ENCODE measurements at regions not wholly inside any gene's neighbourhood (a gene's known extent, or its start where the extent isn't known, plus 50 kb on each side); places are given as distances from the start of the nearest gene placed in this dataset.

DNA sequence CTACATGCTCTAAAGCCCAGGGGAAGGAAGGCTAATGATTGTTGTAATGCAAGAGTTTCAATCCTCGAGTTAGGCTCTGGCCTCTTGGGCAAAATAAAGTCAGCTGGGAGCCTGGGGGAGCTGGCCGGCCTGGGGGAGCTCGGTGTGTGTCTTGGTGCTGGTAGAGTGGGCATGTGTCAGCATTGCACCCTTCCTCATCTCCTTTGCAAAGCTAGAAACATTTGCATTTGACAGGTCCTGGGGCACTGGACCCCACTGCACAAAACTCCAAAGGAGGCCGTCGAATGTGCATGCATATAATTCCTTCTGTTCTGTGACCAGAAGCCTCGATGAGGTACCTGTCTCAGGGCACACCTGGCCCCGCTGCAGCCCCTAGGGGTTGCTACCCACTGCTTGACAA lies 74.6 kb upstream of the SLC22A23 start:
- H3K9me3 ChIP-seq (replicated peaks; ENCODE audit: control insufficient read depth, insufficient read depth, low read length) = no peaks in the 10 kb centered on the region
- TF ChIP-seq JUND (IDR thresholded peaks at IDR 0.05; ENCODE audit: low read depth, low read length) (no peak), MXI1 (IDR thresholded peaks at IDR 0.05; ENCODE audit: low read depth, low read length) (no peak), HDAC6 (IDR thresholded peaks at IDR 0.05; ENCODE audit: unreplicated experiment) (no peak), WRNIP1 (IDR thresholded peaks at IDR 0.05; ENCODE audit: borderline replicate concordance, low read depth, low read length) (no peak), ZNF24 (IDR thresholded peaks at IDR 0.05) (no peak), SMARCA5 (IDR thresholded peaks at IDR 0.05) (no peak), ATF7 (IDR thresholded peaks at IDR 0.05; ENCODE audit: low read depth) (no peak), PAX8 (IDR thresholded peaks at IDR 0.05) (no peak), BHLHE40 (IDR thresholded peaks at IDR 0.05; ENCODE audit: borderline replicate concordance in 1 of 2, low read depth in 2 of 2, low read length in 1 of 2) (no peak), HCFC1 (IDR thresholded peaks at IDR 0.05; ENCODE audit: low read length) (no peak), CBFB (IDR thresholded peaks at IDR 0.05; ENCODE audit: low read depth) (no peak), EGR1 (IDR thresholded peaks at IDR 0.05; ENCODE audit: borderline replicate concordance in 1 of 2, low read depth in 2 of 2, low read length in 2 of 2) (no peak), ZNF384 (IDR thresholded peaks at IDR 0.05; ENCODE audit: borderline replicate concordance, low read depth, low read length) (no peak)
- TF ChIP-seq, protein P1, sequence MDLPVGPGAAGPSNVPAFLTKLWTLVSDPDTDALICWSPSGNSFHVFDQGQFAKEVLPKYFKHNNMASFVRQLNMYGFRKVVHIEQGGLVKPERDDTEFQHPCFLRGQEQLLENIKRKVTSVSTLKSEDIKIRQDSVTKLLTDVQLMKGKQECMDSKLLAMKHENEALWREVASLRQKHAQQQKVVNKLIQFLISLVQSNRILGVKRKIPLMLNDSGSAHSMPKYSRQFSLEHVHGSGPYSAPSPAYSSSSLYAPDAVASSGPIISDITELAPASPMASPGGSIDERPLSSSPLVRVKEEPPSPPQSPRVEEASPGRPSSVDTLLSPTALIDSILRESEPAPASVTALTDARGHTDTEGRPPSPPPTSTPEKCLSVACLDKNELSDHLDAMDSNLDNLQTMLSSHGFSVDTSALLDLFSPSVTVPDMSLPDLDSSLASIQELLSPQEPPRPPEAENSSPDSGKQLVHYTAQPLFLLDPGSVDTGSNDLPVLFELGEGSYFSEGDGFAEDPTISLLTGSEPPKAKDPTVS (IDR thresholded peaks at IDR 0.05; ENCODE audit: low read depth, low read length) = no peak
- TF ChIP-seq, protein P2, sequence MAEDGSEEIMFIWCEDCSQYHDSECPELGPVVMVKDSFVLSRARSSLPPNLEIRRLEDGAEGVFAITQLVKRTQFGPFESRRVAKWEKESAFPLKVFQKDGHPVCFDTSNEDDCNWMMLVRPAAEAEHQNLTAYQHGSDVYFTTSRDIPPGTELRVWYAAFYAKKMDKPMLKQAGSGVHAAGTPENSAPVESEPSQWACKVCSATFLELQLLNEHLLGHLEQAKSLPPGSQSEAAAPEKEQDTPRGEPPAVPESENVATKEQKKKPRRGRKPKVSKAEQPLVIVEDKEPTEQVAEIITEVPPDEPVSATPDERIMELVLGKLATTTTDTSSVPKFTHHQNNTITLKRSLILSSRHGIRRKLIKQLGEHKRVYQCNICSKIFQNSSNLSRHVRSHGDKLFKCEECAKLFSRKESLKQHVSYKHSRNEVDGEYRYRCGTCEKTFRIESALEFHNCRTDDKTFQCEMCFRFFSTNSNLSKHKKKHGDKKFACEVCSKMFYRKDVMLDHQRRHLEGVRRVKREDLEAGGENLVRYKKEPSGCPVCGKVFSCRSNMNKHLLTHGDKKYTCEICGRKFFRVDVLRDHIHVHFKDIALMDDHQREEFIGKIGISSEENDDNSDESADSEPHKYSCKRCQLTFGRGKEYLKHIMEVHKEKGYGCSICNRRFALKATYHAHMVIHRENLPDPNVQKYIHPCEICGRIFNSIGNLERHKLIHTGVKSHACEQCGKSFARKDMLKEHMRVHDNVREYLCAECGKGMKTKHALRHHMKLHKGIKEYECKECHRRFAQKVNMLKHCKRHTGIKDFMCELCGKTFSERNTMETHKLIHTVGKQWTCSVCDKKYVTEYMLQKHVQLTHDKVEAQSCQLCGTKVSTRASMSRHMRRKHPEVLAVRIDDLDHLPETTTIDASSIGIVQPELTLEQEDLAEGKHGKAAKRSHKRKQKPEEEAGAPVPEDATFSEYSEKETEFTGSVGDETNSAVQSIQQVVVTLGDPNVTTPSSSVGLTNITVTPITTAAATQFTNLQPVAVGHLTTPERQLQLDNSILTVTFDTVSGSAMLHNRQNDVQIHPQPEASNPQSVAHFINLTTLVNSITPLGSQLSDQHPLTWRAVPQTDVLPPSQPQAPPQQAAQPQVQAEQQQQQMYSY (CRISPR knock-in tag; IDR thresholded peaks at IDR 0.05) = no peak
- TF ChIP-seq, protein P3, sequence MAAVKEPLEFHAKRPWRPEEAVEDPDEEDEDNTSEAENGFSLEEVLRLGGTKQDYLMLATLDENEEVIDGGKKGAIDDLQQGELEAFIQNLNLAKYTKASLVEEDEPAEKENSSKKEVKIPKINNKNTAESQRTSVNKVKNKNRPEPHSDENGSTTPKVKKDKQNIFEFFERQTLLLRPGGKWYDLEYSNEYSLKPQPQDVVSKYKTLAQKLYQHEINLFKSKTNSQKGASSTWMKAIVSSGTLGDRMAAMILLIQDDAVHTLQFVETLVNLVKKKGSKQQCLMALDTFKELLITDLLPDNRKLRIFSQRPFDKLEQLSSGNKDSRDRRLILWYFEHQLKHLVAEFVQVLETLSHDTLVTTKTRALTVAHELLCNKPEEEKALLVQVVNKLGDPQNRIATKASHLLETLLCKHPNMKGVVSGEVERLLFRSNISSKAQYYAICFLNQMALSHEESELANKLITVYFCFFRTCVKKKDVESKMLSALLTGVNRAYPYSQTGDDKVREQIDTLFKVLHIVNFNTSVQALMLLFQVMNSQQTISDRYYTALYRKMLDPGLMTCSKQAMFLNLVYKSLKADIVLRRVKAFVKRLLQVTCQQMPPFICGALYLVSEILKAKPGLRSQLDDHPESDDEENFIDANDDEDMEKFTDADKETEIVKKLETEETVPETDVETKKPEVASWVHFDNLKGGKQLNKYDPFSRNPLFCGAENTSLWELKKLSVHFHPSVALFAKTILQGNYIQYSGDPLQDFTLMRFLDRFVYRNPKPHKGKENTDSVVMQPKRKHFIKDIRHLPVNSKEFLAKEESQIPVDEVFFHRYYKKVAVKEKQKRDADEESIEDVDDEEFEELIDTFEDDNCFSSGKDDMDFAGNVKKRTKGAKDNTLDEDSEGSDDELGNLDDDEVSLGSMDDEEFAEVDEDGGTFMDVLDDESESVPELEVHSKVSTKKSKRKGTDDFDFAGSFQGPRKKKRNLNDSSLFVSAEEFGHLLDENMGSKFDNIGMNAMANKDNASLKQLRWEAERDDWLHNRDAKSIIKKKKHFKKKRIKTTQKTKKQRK (IDR thresholded peaks at IDR 0.05; ENCODE audit: low read depth, low read length) = no peak
- WGBS (ENCODE audit: insufficient coverage, insufficient replicate concordance, low lambda C conversion rate, missing lambda C conversion rate) = 38% methylated on average over 7 of the region's 7 CpGs
- ChIA-PET POLR2A (no interaction called here), RAD21 (ENCODE audit: unreplicated experiment) (no interaction called here), SMC1A (ENCODE audit: uncharacterized antibody, unreplicated experiment) (no interaction called here), CTCF (no interaction called here)
- in situ Hi-C loops (cut with MboI) = no loop called here
- intact Hi-C loops (cut with micrococcal nuclease; ENCODE audit: unreplicated experiment) = no loop called here
- peaks cover 0 to 5% of the 10 kb centered on the region in 2 experiments; a peak in 3 of 4 replicates for H3K27me3 ChIP-seq (replicated peaks in 1 of 2; ENCODE audit: control insufficient read depth in 2 of 2, insufficient read depth in 2 of 2, low read length in 1 of 2)
- H3K4me3 ChIP-seq = no peak overlapping the region
- H3K4me1 ChIP-seq (ENCODE audit: control insufficient read depth, insufficient read depth, low read length) = no peaks in the 10 kb centered on the region
- ATAC-seq (no peak), DNase-seq (ENCODE audit: low read depth, low spot score) (no peak), FAIRE-seq (no peak)
- H2AFZ ChIP-seq (ENCODE audit: control insufficient read depth, low read depth, low read length) = no peak overlapping the region
- no peaks in the 10 kb centered on the region for H3K36me3 ChIP-seq (ENCODE audit: control insufficient read depth in 2 of 2, insufficient read depth in 2 of 2, low read length in 1 of 2)
- H3K4me2 ChIP-seq (ENCODE audit: control insufficient read depth, insufficient read depth) = no peak overlapping the region
- no peaks in the 10 kb centered on the region for H4K20me1 ChIP-seq (ENCODE audit: control insufficient read depth, insufficient read depth)
- no peak overlapping the region for H3K9ac ChIP-seq (ENCODE audit: control insufficient read depth, insufficient read depth, low read length)
- no peak overlapping the region for H3K27ac ChIP-seq (ENCODE audit: control insufficient read depth, insufficient read depth)
- no peaks in the 10 kb centered on the region for H3K79me2 ChIP-seq (ENCODE audit: control insufficient read depth, insufficient read depth, low read length)
- no TSS peak for BruUV-seq (replicated peaks)

Measured in GM12878 (cell line).